KMS-11 (cell line): ENCODE measurements at regions not wholly inside any gene's neighbourhood (a gene's known extent, or its start where the extent isn't known, plus 50 kb on each side); places are given as distances from the start of the nearest gene placed in this dataset.

Experiments
- H2AFZ ChIP-seq: fragments of 200-600 bp; sonication (generic); 2 replicates; pipeline ENCODE4 v1.6.1; 2016; ENCODE audit warnings: antibody characterized with exemption, mixed run types, low read depth
- H3K27ac ChIP-seq: fragments of 200-600 bp; sonication (generic); 2 replicates; pipeline ENCODE4 v1.6.1; 2016; ENCODE audit warnings: mild to moderate bottlenecking, mixed run types
- H3K27me3 ChIP-seq: fragments of 200-600 bp; sonication (generic); 2 replicates; pipeline ENCODE4 v1.6.1; 2017; ENCODE audit warnings: mild to moderate bottlenecking, low read depth, mixed run types, moderate library complexity; ENCODE audit not compliant: insufficient read depth
- H3K36me3 ChIP-seq: fragments of 200-600 bp; sonication (generic); 2 replicates; pipeline ENCODE4 v1.6.1; 2017; ENCODE audit warnings: mild to moderate bottlenecking, mixed run types; ENCODE audit not compliant: insufficient read depth
- H3K4me1 ChIP-seq: fragments of 200-600 bp; sonication (generic); 2 replicates; pipeline ENCODE4 v1.6.1; 2016; ENCODE audit warnings: mild to moderate bottlenecking, low read depth, mixed run types; ENCODE audit not compliant: poor library complexity, severe bottlenecking
- H3K4me2 ChIP-seq: fragments of 200-600 bp; sonication (generic); 2 replicates; pipeline ENCODE4 v1.7.0; 2016; ENCODE audit warnings: mild to moderate bottlenecking, mixed run types
- H3K4me3 ChIP-seq: fragments of 200-600 bp; sonication (generic); IDR thresholded peaks from 2 replicates; pipeline ENCODE4 v1.6.1; 2017; ENCODE audit warnings: low read depth, low read length, mixed read lengths; ENCODE audit not compliant: insufficient read depth
- H3K79me2 ChIP-seq: fragments of 200-600 bp; sonication (generic); 2 replicates; pipeline ENCODE4 v1.6.1; 2016; ENCODE audit warnings: low read depth, mixed run types; ENCODE audit not compliant: insufficient read depth
- H3K9ac ChIP-seq: fragments of 200-600 bp; sonication (generic); 2 replicates; pipeline ENCODE4 v1.6.1; 2016; ENCODE audit warnings: mild to moderate bottlenecking, mixed run types
- H4K20me1 ChIP-seq: fragments of 200-600 bp; sonication (generic); 2 replicates; pipeline ENCODE4 v1.6.1; 2016; ENCODE audit warnings: mild to moderate bottlenecking, mixed run types; ENCODE audit not compliant: insufficient read depth
- TF ChIP-seq, protein P1 (sequence below): fragments of 200-600 bp; sonication (generic); conservative IDR thresholded peaks from 2 replicates; pipeline ENCODE4 v1.6.1; 2017; ENCODE audit warnings: low read depth, mild to moderate bottlenecking, antibody characterized with exemption, low read length, moderate library complexity, mixed read lengths

DNA sequence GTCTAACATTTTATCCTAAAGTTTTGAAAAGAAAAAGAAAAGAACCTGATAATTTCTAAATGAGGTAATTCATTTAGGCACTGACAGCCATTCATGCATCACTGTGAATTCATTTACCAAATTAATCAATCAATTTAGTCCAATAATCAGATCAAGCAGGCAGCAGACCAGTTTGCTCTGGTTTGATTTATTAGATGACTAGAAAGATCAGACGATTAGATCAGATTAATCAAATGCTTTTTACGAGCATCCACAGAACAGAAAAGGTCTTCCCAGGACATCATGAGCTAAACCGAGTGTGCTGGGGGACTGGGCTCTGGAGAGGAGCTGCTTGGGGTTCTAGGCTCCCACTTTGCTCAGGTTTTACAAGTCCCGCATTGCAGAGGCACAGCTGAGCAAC is 226.5 kb upstream of the MYO3A start:
- Histone ChIP-seq H2AFZ (no peak overlapping the region), H3K4me2 (no peak overlapping the region), H3K4me3 (no peak overlapping the region), H3K27me3 (no peaks in the 10 kb centered on the region; the same call in 1 of the 2 replicates), H4K20me1 (no peaks in the 10 kb centered on the region), H3K36me3 (no peaks in the 10 kb centered on the region), H3K27ac (no peak overlapping the region), H3K4me1 (no peaks in the 10 kb centered on the region), H3K79me2 (no peaks in the 10 kb centered on the region), H3K9ac (no peak overlapping the region)
- TF ChIP-seq, protein P1, sequence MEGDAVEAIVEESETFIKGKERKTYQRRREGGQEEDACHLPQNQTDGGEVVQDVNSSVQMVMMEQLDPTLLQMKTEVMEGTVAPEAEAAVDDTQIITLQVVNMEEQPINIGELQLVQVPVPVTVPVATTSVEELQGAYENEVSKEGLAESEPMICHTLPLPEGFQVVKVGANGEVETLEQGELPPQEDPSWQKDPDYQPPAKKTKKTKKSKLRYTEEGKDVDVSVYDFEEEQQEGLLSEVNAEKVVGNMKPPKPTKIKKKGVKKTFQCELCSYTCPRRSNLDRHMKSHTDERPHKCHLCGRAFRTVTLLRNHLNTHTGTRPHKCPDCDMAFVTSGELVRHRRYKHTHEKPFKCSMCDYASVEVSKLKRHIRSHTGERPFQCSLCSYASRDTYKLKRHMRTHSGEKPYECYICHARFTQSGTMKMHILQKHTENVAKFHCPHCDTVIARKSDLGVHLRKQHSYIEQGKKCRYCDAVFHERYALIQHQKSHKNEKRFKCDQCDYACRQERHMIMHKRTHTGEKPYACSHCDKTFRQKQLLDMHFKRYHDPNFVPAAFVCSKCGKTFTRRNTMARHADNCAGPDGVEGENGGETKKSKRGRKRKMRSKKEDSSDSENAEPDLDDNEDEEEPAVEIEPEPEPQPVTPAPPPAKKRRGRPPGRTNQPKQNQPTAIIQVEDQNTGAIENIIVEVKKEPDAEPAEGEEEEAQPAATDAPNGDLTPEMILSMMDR, result no peak

DNA sequence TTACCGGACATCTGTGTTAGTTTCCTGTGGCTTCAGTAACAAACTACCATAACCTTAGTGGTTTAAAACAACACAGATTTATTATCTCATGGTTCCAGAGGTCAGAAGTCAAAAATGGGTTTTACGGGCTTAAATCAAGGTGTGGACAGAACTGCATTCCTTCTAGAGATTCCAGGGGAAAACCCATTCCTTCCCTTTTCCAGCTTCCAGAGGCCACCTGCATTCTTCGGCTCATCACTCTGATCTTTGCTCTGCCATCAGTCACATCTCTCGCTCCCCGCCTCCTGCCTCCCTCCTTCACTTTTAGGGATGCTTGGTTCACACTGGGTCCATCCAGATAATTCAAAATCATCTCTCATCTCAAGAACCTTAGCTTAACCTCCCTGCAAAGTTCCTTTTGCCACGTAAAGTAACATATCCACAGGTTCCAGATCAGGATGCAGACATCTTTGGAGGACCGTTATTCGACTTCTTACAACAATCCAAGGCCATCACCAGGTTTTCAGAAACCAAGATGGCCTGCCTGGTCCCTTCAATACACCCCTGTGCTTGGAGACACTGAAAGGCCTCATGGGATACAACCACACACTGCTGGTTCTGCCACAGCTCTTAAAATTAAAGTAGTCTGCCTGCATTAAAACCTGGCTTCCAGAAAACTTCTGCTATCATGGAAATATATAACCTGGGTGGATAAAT is 225.9 kb upstream of the MYO3A start:
- no peaks in the 10 kb centered on the region for H3K79me2 ChIP-seq
- no peak overlapping the region for H2AFZ ChIP-seq
- no peak overlapping the region for H3K4me3 ChIP-seq
- H3K36me3 ChIP-seq, result no peaks in the 10 kb centered on the region
- no peaks in the 10 kb centered on the region; the same call in 1 of the 2 replicates for H3K27me3 ChIP-seq
- no peak overlapping the region for H3K9ac ChIP-seq
- TF ChIP-seq, protein P1, result no peak
- no peaks in the 10 kb centered on the region for H3K4me1 ChIP-seq
- H3K27ac ChIP-seq, result no peak overlapping the region
- H4K20me1 ChIP-seq, result no peaks in the 10 kb centered on the region
- no peak overlapping the region for H3K4me2 ChIP-seq

- Histone ChIP-seq H3K4me2 (no peak overlapping the region), H3K27ac (no peak overlapping the region), H3K9ac (no peak overlapping the region), H4K20me1 (no peaks in the 10 kb centered on the region), H2AFZ (no peak overlapping the region), H3K79me2 (no peaks in the 10 kb centered on the region), H3K36me3 (no peaks in the 10 kb centered on the region), H3K4me3 (no peak overlapping the region), H3K27me3 (no peaks in the 10 kb centered on the region), H3K4me1 (no peaks in the 10 kb centered on the region)
- TF ChIP-seq, protein P1, result no peak
Measured at GRCh38 chr10:25713894-25714240, 220.2 kb upstream of the MYO3A start.

DNA sequence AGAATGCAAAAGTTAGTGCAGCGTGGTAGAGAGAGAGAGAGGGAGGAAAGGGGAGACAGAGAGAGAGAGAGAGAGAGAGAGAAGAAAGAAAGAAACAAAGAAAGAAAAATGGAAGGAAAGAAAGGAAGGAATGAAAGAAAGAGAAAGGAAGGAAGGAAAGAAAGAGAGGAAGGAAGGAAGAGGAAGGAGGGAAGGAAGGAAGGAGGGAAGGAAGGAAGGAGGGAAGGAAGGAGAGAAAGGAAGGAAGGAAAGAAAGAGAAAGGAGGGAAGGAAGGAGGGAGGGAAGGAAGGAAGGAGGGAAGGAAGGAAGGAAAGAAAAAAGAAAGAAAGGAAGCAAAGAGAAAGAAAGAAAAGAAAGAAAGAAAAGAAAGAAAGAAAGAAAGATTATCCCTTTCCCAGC is 209.8 kb upstream of the MYO3A start:
- H3K4me1 ChIP-seq, result no peaks in the 10 kb centered on the region
- no peak overlapping the region for H3K4me3 ChIP-seq
- H4K20me1 ChIP-seq, result no peaks in the 10 kb centered on the region
- H3K27me3 ChIP-seq, result no peaks in the 10 kb centered on the region
- TF ChIP-seq, protein P1, result no peak
- H3K79me2 ChIP-seq, result no peaks in the 10 kb centered on the region
- no peak overlapping the region for H2AFZ ChIP-seq
- H3K9ac ChIP-seq, result no peak overlapping the region
- H3K4me2 ChIP-seq, result no peak overlapping the region
- no peaks in the 10 kb centered on the region for H3K36me3 ChIP-seq
- H3K27ac ChIP-seq, result no peak overlapping the region
